Activated CD8-positive, alpha-beta T cell treated with anti-CD3 and anti-CD28 coated beads, Interleukin-2, amount 10 ng/mL, durations not matched to agents 7 days and 5 days (primary cell): ENCODE measurements at regions not wholly inside any gene's neighbourhood (a gene's known extent, or its start where the extent isn't known, plus 50 kb on each side); places are given as distances from the start of the nearest gene placed in this dataset.

Experiments
- ATAC-seq: fragments of 150-1000 bp; cut with Tn5 transposase; one replicate; pipeline ENCODE4 v1.10.0; 2021; ENCODE audit warnings: moderate library complexity
- CTCF ChIA-PET: fragments of 350-600 bp; sonication (Branson Sonifier 250); formaldehyde crosslinking; loops from one replicate; lab custom pipeline; 2021; ENCODE audit warnings: antibody characterized with exemption; lab: Charles Lee
- POLR2A ChIA-PET: fragments of 350-600 bp; sonication (Branson Sonifier 250); formaldehyde crosslinking; loops from one replicate; lab custom pipeline; 2021; ENCODE audit warnings: antibody characterized with exemption; lab: Charles Lee
- DNase-seq: peaks from one replicate; pipeline ENCODE4 v3.0.0-alpha.2; 2020
- H3K27ac Mint-ChIP-seq: one replicate; pipeline ENCODE4 v1.8.0; 2021; ENCODE audit warnings: mild to moderate bottlenecking, mixed read lengths
- H3K27me3 Mint-ChIP-seq: one replicate; pipeline ENCODE4 v1.8.0; 2021; ENCODE audit warnings: low read depth, mixed read lengths
- H3K36me3 Mint-ChIP-seq: one replicate; pipeline ENCODE4 v1.8.0; 2021; ENCODE audit warnings: low read depth, mixed read lengths
- H3K4me1 Mint-ChIP-seq: one replicate; pipeline ENCODE4 v1.8.0; 2021; ENCODE audit warnings: low read depth, mixed read lengths
- H3K4me3 Mint-ChIP-seq: one replicate; pipeline ENCODE4 v1.8.0; 2021; ENCODE audit warnings: mild to moderate bottlenecking, mixed read lengths
- H3K9me3 Mint-ChIP-seq: one replicate; pipeline ENCODE4 v1.8.0; 2022; ENCODE audit warnings: mixed read lengths; ENCODE audit not compliant: insufficient read depth

DNA sequence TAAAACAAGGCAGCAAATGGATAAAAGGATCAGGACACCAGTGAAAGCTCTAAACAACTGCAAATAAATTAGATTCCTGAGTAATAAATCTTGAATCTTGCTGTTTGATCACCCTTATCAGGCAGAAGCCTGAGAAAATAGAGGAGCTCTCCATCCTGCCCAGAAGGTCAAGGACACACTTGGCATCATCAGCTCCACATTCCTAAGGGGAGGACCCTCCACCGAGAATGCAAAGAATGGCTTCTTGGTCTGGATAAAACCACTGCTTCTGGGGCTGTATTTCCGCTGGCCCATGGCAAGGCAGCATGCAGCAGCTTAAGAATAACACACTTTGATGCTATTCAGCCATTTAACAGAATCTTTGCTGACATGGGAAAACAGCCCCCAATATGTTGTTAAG is 108.9 kb upstream of the TSC22D2 start:
- Mint-ChIP-seq H3K9me3 (no peaks in the 10 kb centered on the region), H3K4me1 (no peaks in the 10 kb centered on the region), H3K4me3 (no peak overlapping the region), H3K36me3 (no peaks in the 10 kb centered on the region), H3K27me3 (peaks cover 24% of the 10 kb centered on the region), H3K27ac (no peak overlapping the region)
- DNase-seq (no peak), ATAC-seq (no peak)
- ChIA-PET CTCF (interaction anchor here (1.8 kb wide), 1 partner anchor 196 kb away, joined by 9 read pairs; no protein-coding TSS in a partner anchor), POLR2A (no interaction called here)

DNA sequence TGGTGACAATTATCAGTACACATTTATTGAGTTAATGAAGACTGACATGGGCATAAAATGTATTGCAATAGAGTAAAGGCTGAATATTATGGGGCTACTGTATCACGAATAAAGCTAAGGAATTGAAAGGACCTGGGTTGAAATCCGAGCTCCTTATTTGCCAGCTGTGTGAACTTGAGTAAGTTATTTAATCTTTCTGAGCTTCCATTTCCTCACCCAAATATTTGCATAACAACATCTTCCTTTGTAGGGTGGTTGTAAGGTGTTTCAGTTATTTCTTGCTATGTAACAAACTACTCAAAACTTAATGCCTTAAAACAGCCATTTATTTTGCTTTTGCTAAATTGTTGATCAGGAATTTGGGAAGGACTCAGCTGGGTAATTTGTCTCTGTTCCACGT is 111.1 kb upstream of the TSC22D2 start:
- no peak overlapping the region for H3K4me3 Mint-ChIP-seq
- POLR2A ChIA-PET = no interaction called here
- no peaks in the 10 kb centered on the region for H3K36me3 Mint-ChIP-seq
- no peak overlapping the region for H3K27ac Mint-ChIP-seq
- no peak for DNase-seq
- CTCF ChIA-PET = interaction anchor here (1.0 kb wide), 1 partner anchor 11 kb away, joined by 3 read pairs; no protein-coding TSS in a partner anchor
- no peak for ATAC-seq
- H3K27me3 Mint-ChIP-seq = peaks cover 19% of the 10 kb centered on the region
- no peaks in the 10 kb centered on the region for H3K4me1 Mint-ChIP-seq
- H3K9me3 Mint-ChIP-seq = no peaks in the 10 kb centered on the region

DNA sequence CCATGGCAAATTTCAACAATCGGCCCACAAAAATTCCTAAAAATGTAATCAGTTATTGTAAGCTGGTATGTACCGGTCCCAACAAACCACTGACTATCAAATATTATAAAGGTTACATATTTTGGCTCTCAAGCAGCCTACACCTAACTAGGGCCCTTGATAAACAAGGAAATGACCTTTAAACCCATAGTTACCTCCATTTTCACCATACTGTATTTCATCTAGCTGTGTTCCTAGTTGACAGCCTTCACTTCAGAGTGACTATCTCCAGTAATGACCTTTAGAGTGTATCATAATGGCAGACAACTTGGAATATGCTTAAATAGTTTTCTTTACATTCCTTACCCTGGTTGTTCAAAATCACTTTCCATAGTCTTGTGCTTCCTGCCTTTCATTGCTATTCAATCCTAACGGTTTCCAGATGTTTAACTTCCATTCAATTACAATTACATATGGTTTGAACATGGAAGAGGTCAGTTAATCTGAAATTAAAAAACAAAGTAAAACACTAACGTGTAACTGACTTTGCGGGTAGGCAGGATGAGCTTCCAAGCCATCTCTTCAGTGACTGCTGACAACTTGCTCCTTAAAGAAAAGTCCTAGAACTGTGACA is 111.9 kb upstream of the TSC22D2 start:
- DNase-seq (no peak), ATAC-seq (no peak)
- H3K4me1 Mint-ChIP-seq = no peaks in the 10 kb centered on the region
- no peaks in the 10 kb centered on the region for H3K36me3 Mint-ChIP-seq
- no peak overlapping the region for H3K27ac Mint-ChIP-seq
- ChIA-PET POLR2A (no interaction called here), CTCF (interaction anchor here (0.7 to 1.0 kb wide), 2 partner anchors 10 to 18 kb away, joined by 3 read pairs; no protein-coding TSS in a partner anchor)
- H3K4me3 Mint-ChIP-seq = no peak overlapping the region
- H3K9me3 Mint-ChIP-seq = no peaks in the 10 kb centered on the region
- peaks cover 23% of the 10 kb centered on the region for H3K27me3 Mint-ChIP-seq

GRCh38 chr3:150293401-150294001 is 114.6 kb upstream of the TSC22D2 start:
- no peak overlapping the region for H3K27ac Mint-ChIP-seq
- POLR2A ChIA-PET = no interaction called here
- no peaks in the 10 kb centered on the region for H3K4me1 Mint-ChIP-seq
- no peak for ATAC-seq
- no peak overlapping the region for H3K4me3 Mint-ChIP-seq
- no peak for DNase-seq
- H3K36me3 Mint-ChIP-seq = no peaks in the 10 kb centered on the region
- no peaks in the 10 kb centered on the region for H3K9me3 Mint-ChIP-seq
- CTCF ChIA-PET = interaction anchor here (1.1 kb wide), 1 partner anchor 91 kb away, joined by 3 read pairs; no protein-coding TSS in a partner anchor
- peaks cover 33% of the 10 kb centered on the region for H3K27me3 Mint-ChIP-seq

- CTCF ChIA-PET = interaction anchor here (1.1 kb wide), 1 partner anchor 92 kb away, joined by 3 read pairs; no protein-coding TSS in a partner anchor
- H3K27me3 Mint-ChIP-seq = peaks cover 37% of the 10 kb centered on the region
- no peak for ATAC-seq
- H3K4me1 Mint-ChIP-seq = no peaks in the 10 kb centered on the region
- H3K9me3 Mint-ChIP-seq = no peaks in the 10 kb centered on the region
- H3K36me3 Mint-ChIP-seq = no peaks in the 10 kb centered on the region
- no peak for DNase-seq
- POLR2A ChIA-PET = no interaction called here
- no peak overlapping the region for H3K27ac Mint-ChIP-seq
- no peak overlapping the region for H3K4me3 Mint-ChIP-seq
These were observed 115.2 kb upstream of the TSC22D2 start for GRCh38 chr3:150292891-150293290.

- DNase-seq = no peak
- peaks cover 43% of the 10 kb centered on the region for H3K27me3 Mint-ChIP-seq
- H3K36me3 Mint-ChIP-seq = no peaks in the 10 kb centered on the region
- H3K4me1 Mint-ChIP-seq = no peaks in the 10 kb centered on the region
- POLR2A ChIA-PET = no interaction called here
- no peak overlapping the region for H3K4me3 Mint-ChIP-seq
- CTCF ChIA-PET = no interaction called here
- H3K9me3 Mint-ChIP-seq = no peaks in the 10 kb centered on the region
- no peak for ATAC-seq
- H3K27ac Mint-ChIP-seq = no peak overlapping the region
These were observed 116.6 kb upstream of the TSC22D2 start for GRCh38 chr3:150291515-150291914.

- Mint-ChIP-seq H3K4me3 (no peak overlapping the region), H3K4me1 (no peaks in the 10 kb centered on the region), H3K36me3 (no peaks in the 10 kb centered on the region), H3K27ac (no peak overlapping the region), H3K27me3 (peaks cover 41% of the 10 kb centered on the region), H3K9me3 (no peaks in the 10 kb centered on the region)
- peak; percentile 65 for ATAC-seq
- ChIA-PET CTCF (interaction anchor here (0.5 to 2.2 kb wide), 13 partner anchors 8 to 271 kb away, joined by 3 to 21 read pairs (median 3); no protein-coding TSS in a partner anchor), POLR2A (no interaction called here)
- no peak for DNase-seq
These were observed 121.5 kb upstream of the TSC22D2 start for GRCh38 chr3:150286390-150287147.

- Mint-ChIP-seq H3K4me3 (no peak overlapping the region), H3K4me1 (no peaks in the 10 kb centered on the region), H3K36me3 (no peaks in the 10 kb centered on the region), H3K27ac (no peak overlapping the region), H3K27me3 (peaks cover 38% of the 10 kb centered on the region), H3K9me3 (no peaks in the 10 kb centered on the region)
- ChIA-PET CTCF (interaction anchor here (0.6 to 2.2 kb wide), 9 partner anchors 7 to 211 kb away, joined by 3 to 21 read pairs (median 3); no protein-coding TSS in a partner anchor), POLR2A (no interaction called here)
- DNase-seq = no peak
- ATAC-seq = no peak
These were observed 122.5 kb upstream of the TSC22D2 start for GRCh38 chr3:150285601-150286000.

- H3K4me3 Mint-ChIP-seq = no peak overlapping the region
- DNase-seq (no peak), ATAC-seq (no peak)
- H3K27ac Mint-ChIP-seq = no peak overlapping the region
- peaks cover 11% of the 10 kb centered on the region for H3K27me3 Mint-ChIP-seq
- H3K9me3 Mint-ChIP-seq = no peaks in the 10 kb centered on the region
- no peaks in the 10 kb centered on the region for H3K4me1 Mint-ChIP-seq
- ChIA-PET POLR2A (no interaction called here), CTCF (interaction anchor here (1.4 kb wide), 1 partner anchor 216 kb away, joined by 4 read pairs; no protein-coding TSS in a partner anchor)
- no peaks in the 10 kb centered on the region for H3K36me3 Mint-ChIP-seq
These were observed 129.2 kb upstream of the TSC22D2 start for GRCh38 chr3:150278843-150279381.

DNA sequence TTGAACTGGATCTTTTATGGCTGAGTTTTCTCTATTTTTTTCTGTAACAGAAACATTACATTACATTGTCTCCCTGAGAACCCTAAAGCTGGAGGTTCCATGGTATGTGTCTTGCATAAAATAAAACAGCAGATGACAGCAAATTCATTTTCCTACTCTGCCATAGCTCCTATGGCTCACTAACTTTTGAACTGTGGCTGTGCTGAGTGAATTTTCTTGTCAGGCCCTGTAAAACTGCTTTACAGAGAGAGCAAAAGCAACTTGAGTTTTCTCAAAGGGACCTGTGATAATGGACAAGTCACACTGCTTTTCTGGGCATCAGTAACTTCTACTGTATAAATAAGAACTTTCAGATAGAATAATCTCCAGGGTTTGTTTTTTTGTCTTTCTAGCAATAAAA is 129.9 kb upstream of the TSC22D2 start:
- no peaks in the 10 kb centered on the region for H3K36me3 Mint-ChIP-seq
- no peak overlapping the region for H3K27ac Mint-ChIP-seq
- DNase-seq (no peak), ATAC-seq (no peak)
- H3K9me3 Mint-ChIP-seq = no peaks in the 10 kb centered on the region
- peaks cover 6% of the 10 kb centered on the region for H3K27me3 Mint-ChIP-seq
- POLR2A ChIA-PET = no interaction called here
- no peaks in the 10 kb centered on the region for H3K4me1 Mint-ChIP-seq
- CTCF ChIA-PET = interaction anchor here (0.8 kb wide), 1 partner anchor 8 kb away, joined by 3 read pairs; no protein-coding TSS in a partner anchor
- no peak overlapping the region for H3K4me3 Mint-ChIP-seq

GRCh38 chr3:150277444-150277843 is 130.7 kb upstream of the TSC22D2 start:
- Mint-ChIP-seq H3K4me1 (no peaks in the 10 kb centered on the region), H3K27me3 (peaks cover 5% of the 10 kb centered on the region), H3K27ac (no peak overlapping the region), H3K4me3 (no peak overlapping the region), H3K9me3 (no peaks in the 10 kb centered on the region), H3K36me3 (no peaks in the 10 kb centered on the region)
- CTCF ChIA-PET = no interaction called here
- DNase-seq (no peak), ATAC-seq (no peak)
- POLR2A ChIA-PET = no interaction called here
